Smooth muscle cell (in vitro differentiated cells): ENCODE measurements at regions not wholly inside any gene's neighbourhood (a gene's known extent, or its start where the extent isn't known, plus 50 kb on each side); places are given as distances from the start of the nearest gene placed in this dataset.

Experiments used
- DNase-seq: peaks from one replicate; lab custom pipeline; 2025; ENCODE audit not compliant: unreplicated experiment; lab: John Stamatoyannopoulos, UW
- H2AFZ ChIP-seq: fragments of 200-600 bp; sonication (generic); 2 replicates; pipeline ENCODE4 v1.6.0; 2016; ENCODE audit warnings: antibody characterized with exemption, low read depth, mild to moderate bottlenecking
- H3F3A ChIP-seq: fragments of 200-600 bp; sonication (generic); 2 replicates; pipeline ENCODE4 v1.6.0; 2017; ENCODE audit warnings: antibody characterized with exemption, low read depth
- H3K27ac ChIP-seq: fragments of 200-600 bp; sonication (generic); 2 replicates; pipeline ENCODE4 v1.5.1; 2016; ENCODE audit warnings: low read depth, mild to moderate bottlenecking
- H3K27me3 ChIP-seq: fragments of 200-600 bp; sonication (generic); 2 replicates; pipeline ENCODE4 v1.6.1; 2016; ENCODE audit warnings: low read depth, mild to moderate bottlenecking
- H3K36me3 ChIP-seq: fragments of 200-600 bp; sonication (generic); 2 replicates; pipeline ENCODE4 v1.5.1; 2016; ENCODE audit warnings: low read depth
- H3K4me1 ChIP-seq: fragments of 200-600 bp; sonication (generic); 2 replicates; pipeline ENCODE4 v1.5.1; 2016; ENCODE audit warnings: low read depth
- H3K4me2 ChIP-seq: fragments of 200-600 bp; sonication (generic); 2 replicates; pipeline ENCODE4 v1.6.0; 2016; ENCODE audit warnings: mild to moderate bottlenecking
- H3K4me3 ChIP-seq: fragments of 200-600 bp; sonication (generic); 2 replicates; pipeline ENCODE4 v1.5.1; 2016; ENCODE audit warnings: mild to moderate bottlenecking
- H3K79me2 ChIP-seq: fragments of 200-600 bp; sonication (generic); 2 replicates; pipeline ENCODE4 v1.6.0; 2016; ENCODE audit warnings: low read depth, mild to moderate bottlenecking
- H3K9ac ChIP-seq: fragments of 200-600 bp; sonication (generic); 2 replicates; pipeline ENCODE4 v1.6.0; 2016; ENCODE audit warnings: low read depth
- H3K9me3 ChIP-seq: fragments of 200-600 bp; sonication (generic); replicated peaks from 2 replicates; pipeline ENCODE4 v1.5.1; 2016; ENCODE audit warnings: low read depth
- H4K20me1 ChIP-seq: fragments of 200-600 bp; sonication (generic); 2 replicates; pipeline ENCODE4 v1.6.0; 2016; ENCODE audit warnings: low read depth
- WGBS: methylation state at CpG from one replicate; pipeline ENCODE4 v1.1.7; 2016; ENCODE audit warnings: low lambda C conversion rate; 5-methylcytosine and 5-hydroxymethylcytosine counted together
- TF ChIP-seq, protein P1 (sequence below): fragments of 200-600 bp; sonication (generic); IDR thresholded peaks from 2 replicates; pipeline ENCODE4 v1.5.1; 2017; ENCODE audit warnings: borderline replicate concordance, mild to moderate bottlenecking, antibody characterized with exemption; ENCODE audit not compliant: insufficient read depth, poor library complexity, severe bottlenecking

DNA sequence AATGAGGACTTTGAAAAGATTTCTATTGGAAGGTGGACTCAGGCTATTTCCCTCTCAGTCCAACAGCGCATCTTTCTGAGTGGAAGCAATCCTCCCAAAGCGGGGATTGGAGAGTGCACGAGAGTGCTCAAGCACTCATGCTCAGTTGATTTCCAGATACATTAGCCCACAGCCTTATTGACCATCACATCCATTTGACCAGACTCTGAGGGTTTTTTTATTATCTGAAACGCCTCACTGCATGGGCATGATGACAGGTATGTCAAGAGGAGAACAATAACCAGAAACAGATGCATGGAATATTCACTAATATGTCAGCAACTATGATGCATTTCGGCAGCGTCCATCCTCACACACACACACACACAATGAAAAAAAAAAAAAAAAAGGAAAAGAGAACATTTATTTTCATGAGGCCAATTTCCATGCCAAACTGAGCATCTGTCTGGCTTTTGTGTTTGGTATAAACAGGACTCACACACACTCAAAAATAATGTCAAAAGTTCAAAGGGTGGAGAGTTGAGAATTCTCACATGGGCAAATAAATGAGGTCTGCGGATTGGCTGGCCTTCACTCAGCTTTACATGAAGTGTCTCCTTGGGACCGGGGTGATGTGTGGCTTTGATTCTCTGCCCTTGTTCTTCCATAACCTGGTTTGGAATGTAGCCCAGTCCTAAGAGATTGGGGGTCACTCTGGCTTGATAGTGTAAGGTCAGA, 371.6 kb downstream of the MCTP2 start:
- WGBS, result 96% methylated on average over 8 of the region's 8 CpGs
- no peak overlapping the region for H2AFZ ChIP-seq

GRCh38 chr15:94606286-94606685, 374.9 kb downstream of the MCTP2 start:
- H3K9me3 ChIP-seq, result no peaks in the 10 kb centered on the region
- no peak overlapping the region for H2AFZ ChIP-seq
- H4K20me1 ChIP-seq, result no peaks in the 10 kb centered on the region

More for the DNA sequence above, 371.6 kb downstream of the MCTP2 start:
- H3F3A ChIP-seq, result no peaks in the 10 kb centered on the region
- no peak overlapping the region for H3K4me2 ChIP-seq
- no peaks in the 10 kb centered on the region for H3K9me3 ChIP-seq
- no peak for DNase-seq
- no peaks in the 10 kb centered on the region for H3K27me3 ChIP-seq
- H3K27ac ChIP-seq, result no peak overlapping the region
- TF ChIP-seq, protein P1, sequence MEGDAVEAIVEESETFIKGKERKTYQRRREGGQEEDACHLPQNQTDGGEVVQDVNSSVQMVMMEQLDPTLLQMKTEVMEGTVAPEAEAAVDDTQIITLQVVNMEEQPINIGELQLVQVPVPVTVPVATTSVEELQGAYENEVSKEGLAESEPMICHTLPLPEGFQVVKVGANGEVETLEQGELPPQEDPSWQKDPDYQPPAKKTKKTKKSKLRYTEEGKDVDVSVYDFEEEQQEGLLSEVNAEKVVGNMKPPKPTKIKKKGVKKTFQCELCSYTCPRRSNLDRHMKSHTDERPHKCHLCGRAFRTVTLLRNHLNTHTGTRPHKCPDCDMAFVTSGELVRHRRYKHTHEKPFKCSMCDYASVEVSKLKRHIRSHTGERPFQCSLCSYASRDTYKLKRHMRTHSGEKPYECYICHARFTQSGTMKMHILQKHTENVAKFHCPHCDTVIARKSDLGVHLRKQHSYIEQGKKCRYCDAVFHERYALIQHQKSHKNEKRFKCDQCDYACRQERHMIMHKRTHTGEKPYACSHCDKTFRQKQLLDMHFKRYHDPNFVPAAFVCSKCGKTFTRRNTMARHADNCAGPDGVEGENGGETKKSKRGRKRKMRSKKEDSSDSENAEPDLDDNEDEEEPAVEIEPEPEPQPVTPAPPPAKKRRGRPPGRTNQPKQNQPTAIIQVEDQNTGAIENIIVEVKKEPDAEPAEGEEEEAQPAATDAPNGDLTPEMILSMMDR, result no peak
- no peak overlapping the region for H3K9ac ChIP-seq
- no peaks in the 10 kb centered on the region for H4K20me1 ChIP-seq
- no peaks in the 10 kb centered on the region for H3K36me3 ChIP-seq
- no peaks in the 10 kb centered on the region for H3K4me1 ChIP-seq
- H3K79me2 ChIP-seq, result no peaks in the 10 kb centered on the region
- H3K4me3 ChIP-seq, result no peak overlapping the region

DNA sequence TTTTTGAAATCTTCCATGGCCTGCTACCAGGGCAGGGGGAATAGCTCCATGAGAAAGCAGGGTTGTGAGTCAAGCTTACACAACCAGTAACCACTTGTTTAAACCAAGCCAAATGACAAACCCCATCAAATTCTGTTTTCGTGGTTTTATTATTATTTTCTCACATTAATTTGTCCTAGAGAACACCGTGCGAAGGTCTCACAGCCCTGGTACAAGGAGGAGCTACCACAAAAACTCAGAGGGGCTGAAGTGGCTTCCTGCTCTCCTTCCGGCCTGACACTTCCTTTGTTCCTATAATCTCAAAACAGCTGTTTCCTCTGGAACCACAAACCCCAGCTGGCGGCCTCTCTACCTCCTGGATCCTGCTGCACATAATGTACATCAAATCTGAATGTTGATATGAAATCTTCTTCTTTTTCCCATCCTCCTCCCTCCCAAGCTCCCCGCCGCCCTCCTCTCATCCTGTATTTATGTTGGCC, 375.9 kb downstream of the MCTP2 start:
- no peak overlapping the region for H3K4me2 ChIP-seq
- H3K9ac ChIP-seq, result no peak overlapping the region
- no peaks in the 10 kb centered on the region for H3K27me3 ChIP-seq
- H3K36me3 ChIP-seq, result no peaks in the 10 kb centered on the region
- H2AFZ ChIP-seq, result no peak overlapping the region
- no peak overlapping the region for H3K4me3 ChIP-seq
- H3K79me2 ChIP-seq, result no peaks in the 10 kb centered on the region
- no peaks in the 10 kb centered on the region for H4K20me1 ChIP-seq
- DNase-seq, result no peak
- no peaks in the 10 kb centered on the region for H3K9me3 ChIP-seq
- TF ChIP-seq, protein P1, result no peak
- no peaks in the 10 kb centered on the region for H3K4me1 ChIP-seq
- H3F3A ChIP-seq, result no peaks in the 10 kb centered on the region
- WGBS, result 76% methylated on average over 7 of the region's 7 CpGs
- no peak overlapping the region for H3K27ac ChIP-seq

More at GRCh38 chr15:94606286-94606685, 374.9 kb downstream of the MCTP2 start:
- TF ChIP-seq, protein P1, result no peak
- Histone ChIP-seq H3K36me3 (no peaks in the 10 kb centered on the region), H3K4me1 (no peaks in the 10 kb centered on the region), H3K79me2 (no peaks in the 10 kb centered on the region), H3K27ac (no peak overlapping the region), H3K4me2 (no peak overlapping the region), H3F3A (no peaks in the 10 kb centered on the region), H3K9ac (no peak overlapping the region), H3K4me3 (no peak overlapping the region), H3K27me3 (no peaks in the 10 kb centered on the region)
- no peak for DNase-seq

GRCh38 chr15:94610069-94610468, 378.7 kb downstream of the MCTP2 start:
- Histone ChIP-seq H4K20me1 (no peaks in the 10 kb centered on the region), H3K4me1 (no peaks in the 10 kb centered on the region), H3K4me3 (no peak overlapping the region), H3K9me3 (no peaks in the 10 kb centered on the region), H3K79me2 (no peaks in the 10 kb centered on the region), H3F3A (no peaks in the 10 kb centered on the region), H3K27me3 (peaks cover 5% of the 10 kb centered on the region), H3K4me2 (no peak overlapping the region), H3K9ac (no peak overlapping the region), H3K27ac (no peak overlapping the region), H2AFZ (no peak overlapping the region), H3K36me3 (no peaks in the 10 kb centered on the region)
- no peak for DNase-seq
- TF ChIP-seq, protein P1, result no peak
- 25% methylated on average over 2 of the region's 2 CpGs for WGBS
